ENCODE measurements at regions not wholly inside any gene's neighbourhood (a gene's known extent, or its start where the extent isn't known, plus 50 kb on each side); places are given as distances from the start of the nearest gene placed in this dataset.

DNA sequence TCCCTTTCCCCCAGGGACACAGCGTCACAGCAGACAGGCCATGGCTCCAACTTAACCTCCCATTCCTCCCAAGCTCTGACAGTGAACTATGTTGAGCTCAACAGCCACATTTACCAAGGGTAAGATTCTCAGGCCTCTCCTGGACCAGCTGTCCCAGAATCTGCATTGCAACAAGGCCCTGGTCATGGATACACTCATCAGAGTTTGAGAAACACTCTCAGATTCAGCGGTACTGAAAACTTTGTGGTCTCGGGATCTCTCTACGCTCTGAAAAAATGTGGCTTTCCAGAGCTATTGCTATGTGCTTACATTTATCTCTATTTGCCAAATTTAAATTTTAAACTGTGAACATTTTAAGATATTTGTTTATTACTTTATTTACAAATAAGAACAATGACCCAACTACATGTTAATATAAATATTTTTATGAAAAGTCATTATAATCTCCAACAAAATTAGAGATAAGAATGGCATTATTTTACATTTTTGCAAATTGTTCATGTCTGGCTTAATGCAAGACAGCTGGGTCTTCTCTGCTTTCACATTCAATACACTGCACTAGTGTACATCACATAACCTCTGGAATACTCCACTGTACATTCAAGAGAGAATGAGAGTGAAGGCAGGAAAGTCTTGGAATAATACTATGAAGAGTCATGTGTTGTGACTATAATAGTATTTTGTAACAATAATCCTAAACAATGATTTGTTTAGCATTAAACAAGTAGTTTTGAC, 190.9 kb upstream of the PITRM1 start:
- DNase-seq (ENCODE audit: low read depth in 3 of 3, low spot score in 2 of 3), result no peak

DNA sequence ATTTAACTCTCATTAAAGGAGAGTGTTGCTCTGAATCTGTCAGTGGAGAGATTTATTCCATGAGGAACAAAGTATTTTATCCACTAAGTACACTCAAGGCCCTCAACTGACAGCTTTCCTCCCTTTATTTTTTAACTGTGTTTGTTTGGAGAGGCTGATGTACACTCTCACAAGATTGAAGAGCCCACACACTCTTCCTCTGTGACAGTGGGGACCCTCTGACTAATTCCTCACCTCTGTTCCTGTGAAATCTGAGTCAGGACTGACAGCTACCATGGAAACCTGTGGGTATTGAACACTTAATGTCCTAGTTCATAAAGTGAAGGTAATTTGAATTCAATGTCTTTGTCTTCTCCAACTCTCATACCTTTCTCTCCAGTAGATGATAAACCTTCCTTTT, 189.8 kb upstream of the PITRM1 start:
- no peak for DNase-seq (ENCODE audit: low read depth in 3 of 3, low spot score in 2 of 3)

DNA sequence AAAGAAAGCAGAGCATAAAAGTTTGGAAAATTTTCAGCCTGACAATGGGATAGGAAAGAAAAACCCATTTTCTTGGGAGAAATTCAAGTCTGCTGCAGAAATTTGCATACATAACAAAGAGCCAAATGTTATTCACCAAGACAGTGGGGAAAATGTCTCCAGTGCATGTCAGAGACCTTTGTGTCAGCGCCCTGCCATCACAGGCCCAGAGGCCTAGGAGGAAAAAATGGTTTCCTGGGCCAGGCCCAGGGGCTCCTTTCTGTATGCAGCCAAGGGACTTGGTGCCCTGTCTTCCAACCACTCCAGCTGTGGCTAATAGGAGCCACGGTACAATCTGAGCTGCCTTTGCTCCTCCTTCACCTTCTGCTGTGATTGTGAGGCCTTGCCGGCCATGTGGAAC, 189.1 kb upstream of the PITRM1 start:
- DNase-seq (ENCODE audit: low read depth in 3 of 3, low spot score in 2 of 3), result no peak

DNA sequence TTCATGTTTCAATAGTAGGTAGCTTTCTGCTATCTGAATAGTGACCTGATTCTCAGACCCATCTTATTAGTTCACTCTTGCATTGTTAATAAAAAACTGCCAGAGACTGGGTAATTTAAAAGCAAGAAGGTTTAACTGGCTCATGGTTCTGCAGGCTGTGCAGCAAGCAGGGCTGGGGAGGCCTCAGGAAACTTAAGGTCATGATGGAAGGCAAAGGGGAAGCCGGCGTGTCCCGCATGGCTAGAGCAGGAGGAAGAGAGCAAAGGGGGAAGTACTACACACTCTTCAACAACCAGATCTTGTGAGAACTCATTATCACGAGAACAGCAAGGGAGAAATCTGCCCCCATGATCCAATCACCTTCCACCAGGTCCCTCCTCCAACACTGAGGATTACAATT, 185.2 kb upstream of the PITRM1 start:
- DNase-seq (ENCODE audit: low read depth in 3 of 3, low spot score in 2 of 3), result no peak

DNA sequence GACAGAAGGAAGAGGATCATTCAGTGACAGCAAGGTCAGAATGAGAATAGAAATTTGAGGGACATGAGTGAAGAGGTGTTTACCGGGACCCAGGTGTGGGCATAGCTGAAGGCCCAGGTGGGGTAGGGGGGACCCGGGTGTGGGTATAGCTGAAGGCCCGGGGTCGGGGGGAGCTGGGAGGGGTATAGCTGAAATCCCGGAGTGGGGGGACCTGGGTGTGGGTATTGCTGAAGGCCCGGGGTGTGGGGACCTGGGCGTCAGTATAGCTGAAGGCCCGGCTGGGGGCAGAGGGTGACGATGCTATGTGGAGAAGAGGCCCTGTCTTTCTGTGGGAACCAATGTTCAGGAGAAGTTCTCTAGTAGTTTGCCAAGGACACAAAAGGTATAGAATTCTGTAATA, 183.0 kb upstream of the PITRM1 start:
- no peak for DNase-seq (ENCODE audit: low read depth in 3 of 3, low spot score in 2 of 3)

DNA sequence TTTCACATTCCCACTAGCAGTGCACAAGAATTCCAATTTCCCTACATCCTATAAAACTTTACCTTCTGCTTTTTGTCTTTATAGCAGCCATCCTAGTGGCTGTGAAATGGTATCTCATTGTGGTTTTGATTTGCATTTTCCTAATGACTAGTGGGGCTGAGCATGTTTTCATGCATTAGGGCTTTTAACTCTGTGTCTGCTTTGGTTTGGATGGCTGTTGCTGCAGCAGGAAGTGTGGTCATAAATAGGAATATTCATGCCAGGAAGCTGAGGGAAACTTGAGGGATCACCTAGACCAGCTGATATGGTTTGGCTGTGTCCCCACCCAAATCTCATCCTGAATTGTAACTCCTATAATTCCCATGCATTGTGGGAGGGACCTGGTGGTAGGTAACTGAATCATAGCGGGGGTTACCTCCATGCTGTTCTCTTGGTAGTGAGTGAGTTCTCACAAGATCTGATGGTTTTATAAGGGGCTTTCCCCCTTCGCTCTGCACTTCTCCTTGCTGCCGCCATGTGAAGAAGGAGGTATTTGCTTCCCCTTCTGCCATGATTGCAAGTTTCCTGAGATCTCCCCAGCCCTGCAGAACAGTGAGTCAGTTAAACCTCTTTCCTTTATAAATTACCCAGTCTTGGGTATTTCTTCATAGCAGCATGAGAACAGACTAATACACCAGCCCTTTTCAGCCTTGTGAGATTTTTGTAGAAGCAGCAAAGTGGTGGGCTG, 181.8 kb upstream of the PITRM1 start:
- DNase-seq (ENCODE audit: low read depth in 3 of 3, low spot score in 2 of 3), result no peak

DNA sequence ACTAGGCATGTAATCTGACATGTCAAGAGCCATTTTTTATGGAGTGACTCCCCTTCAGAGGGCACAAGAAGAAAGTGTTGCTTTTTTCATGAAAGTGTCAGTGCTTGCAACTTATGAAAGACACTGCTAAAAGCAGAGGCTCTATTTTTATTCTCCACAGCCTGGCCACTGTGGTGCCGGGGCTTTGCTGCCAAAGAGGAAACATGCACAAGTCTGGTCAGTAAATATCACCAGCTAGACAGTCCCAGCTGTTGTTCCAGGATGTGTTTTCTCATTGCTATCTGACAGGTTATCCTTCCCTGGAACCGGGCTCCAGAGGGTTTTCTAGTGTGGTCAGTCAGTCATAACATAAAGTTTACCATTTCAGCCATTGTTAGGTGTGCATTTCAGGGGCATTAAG, 180.7 kb upstream of the PITRM1 start:
- DNase-seq (ENCODE audit: low read depth in 3 of 3, low spot score in 2 of 3), result no peak

DNA sequence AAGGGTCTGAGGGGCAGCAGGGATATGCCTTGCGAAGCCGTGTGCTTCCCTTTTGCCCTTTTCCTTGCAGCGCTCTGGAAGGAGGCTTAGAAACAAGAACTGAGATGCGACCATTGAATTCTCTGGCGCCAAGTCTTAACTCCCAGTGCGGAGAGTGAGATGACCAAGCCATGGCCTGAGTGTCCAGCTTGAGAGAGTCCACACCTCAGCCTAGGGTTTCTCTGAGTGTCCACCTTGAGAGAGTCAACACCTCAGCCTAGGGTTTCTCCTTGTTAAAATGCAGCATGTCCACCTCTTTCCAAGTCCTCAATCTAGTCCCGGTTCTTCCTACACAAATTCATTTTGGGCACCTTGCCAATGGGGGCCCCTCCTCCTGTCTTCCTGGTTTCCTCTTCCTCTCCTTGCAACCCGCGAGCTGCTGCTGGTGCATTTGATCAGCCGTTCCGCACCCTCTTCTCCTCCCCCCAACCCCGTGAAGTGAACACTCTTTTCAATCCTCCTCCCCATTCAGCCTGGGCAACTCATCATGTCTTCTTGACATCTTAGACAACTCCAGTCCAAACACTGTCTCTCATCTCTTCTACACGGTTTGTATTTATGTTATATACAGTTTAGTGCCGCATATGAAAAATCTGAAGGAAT, 178.2 kb upstream of the PITRM1 start:
- DNase-seq (ENCODE audit: low read depth in 3 of 3, low spot score in 2 of 3), result no peak

DNA sequence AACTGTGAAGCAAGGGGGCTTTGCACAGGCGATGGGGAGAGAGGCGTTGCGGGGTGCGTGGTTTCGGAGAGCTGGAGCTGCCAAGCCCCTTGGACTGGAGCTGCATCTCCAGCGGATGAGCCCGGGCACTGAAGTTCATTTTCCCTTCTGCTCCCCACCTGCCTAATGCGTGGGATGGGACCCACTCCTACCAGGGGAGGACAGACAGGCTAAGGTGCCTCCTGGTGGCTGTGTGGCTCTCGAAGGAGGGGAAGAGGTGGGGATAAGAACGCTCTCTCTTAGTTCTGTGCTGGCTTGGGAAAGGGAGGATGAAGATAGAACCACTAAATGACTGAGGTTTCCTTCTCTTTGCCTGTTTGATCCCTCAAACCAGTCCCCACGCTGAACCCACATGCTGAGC, 177.6 kb upstream of the PITRM1 start:
- DNase-seq (ENCODE audit: low read depth in 3 of 3, low spot score in 2 of 3), result no peak

DNA sequence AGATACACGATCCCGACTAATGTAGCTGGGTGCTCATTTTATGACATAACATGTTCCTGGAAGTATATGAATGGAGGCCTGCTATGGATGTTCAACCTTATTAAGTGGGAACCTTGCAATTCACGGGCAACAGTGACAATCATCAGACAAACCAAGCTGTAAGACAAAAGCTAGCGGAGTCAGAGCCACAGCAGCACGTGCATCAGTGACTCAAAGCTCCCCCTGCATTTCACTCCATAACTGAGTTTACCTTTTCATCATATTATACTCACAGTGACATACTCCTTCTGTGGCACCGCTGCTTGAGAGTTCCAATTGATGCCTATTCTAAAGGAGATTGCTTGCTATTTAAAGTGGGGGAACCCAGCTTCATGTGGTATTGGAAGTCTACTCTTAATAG, 176.0 kb upstream of the PITRM1 start:
- no peak for DNase-seq (ENCODE audit: low read depth in 3 of 3, low spot score in 2 of 3)

DNA sequence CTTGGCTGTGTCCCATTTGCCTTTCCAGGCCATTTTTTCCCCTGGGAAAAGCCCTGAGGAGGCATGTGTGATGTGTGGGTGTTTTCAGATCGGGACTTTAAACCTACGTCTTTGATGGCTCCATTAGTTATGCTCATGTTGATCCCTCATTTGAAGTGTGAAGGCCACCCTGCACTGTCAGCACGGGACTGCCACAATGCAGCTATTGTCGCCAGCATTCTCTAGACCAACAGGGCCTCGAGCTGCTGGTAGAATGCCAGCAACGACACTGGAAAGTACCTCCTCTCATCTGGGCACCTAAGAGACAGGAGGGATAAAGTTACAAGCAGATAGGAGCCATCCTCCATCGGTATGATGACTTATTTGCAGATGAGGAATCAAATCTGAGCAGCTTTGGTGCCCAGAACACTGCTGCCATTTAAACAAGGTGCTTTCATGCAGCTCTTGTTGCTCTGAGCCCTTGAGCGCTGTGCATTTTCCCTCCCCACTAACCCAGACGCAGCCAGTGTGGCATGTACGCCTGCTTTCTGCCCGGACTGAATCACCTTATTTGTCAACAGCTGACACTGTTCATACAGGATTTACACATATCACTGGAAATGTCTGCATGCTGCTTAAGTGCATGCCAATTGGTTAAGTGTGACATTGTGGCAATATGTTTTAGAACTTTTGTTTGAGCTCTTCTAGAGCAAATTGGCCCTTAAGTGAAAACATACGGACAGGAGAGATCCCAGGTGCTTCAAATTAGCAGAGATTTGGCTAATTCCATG, 175.0 kb upstream of the PITRM1 start:
- DNase-seq (ENCODE audit: low read depth in 3 of 3, low spot score in 2 of 3), result no peak

DNA sequence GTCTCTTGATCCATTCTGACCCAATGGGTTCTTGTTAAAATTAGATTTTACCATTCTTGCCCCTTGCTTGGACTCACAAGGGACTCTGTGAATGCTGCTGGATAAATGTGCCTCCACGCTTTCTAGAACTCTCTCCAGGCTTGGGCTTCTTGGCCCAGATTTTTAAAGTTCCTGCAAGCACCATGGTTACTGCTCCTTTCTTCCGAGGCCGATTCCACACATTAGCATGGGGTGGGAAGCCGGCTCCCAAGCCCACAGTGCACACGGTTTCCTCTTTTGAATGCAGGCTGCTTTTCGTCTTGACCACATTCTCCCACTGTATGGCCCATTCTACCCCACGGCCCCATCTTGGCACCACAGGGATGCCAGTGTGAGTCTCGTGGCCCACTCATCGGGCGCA, 174.3 kb upstream of the PITRM1 start:
- no peak for DNase-seq (ENCODE audit: low read depth in 3 of 3, low spot score in 2 of 3)

DNA sequence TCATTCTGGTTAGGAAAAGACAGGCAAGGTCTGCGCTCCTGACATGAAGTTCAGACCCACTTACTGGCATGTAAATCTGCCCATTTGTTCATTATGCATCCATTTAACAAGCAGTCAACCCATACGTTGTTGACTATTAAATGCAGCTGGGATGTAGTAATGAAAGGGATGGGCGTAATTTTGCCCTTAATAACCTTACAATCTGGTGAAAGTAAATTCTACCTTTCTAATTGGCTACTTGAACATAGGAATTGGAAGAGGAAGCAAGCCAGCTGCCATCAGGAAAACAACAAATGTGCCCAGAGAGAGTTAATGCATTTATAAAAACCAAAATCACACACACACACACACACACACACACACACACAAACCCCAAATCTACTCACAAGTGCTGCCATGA, 170.2 kb upstream of the PITRM1 start:
- DNase-seq (ENCODE audit: low read depth in 3 of 3, low spot score in 2 of 3), result no peak

DNA sequence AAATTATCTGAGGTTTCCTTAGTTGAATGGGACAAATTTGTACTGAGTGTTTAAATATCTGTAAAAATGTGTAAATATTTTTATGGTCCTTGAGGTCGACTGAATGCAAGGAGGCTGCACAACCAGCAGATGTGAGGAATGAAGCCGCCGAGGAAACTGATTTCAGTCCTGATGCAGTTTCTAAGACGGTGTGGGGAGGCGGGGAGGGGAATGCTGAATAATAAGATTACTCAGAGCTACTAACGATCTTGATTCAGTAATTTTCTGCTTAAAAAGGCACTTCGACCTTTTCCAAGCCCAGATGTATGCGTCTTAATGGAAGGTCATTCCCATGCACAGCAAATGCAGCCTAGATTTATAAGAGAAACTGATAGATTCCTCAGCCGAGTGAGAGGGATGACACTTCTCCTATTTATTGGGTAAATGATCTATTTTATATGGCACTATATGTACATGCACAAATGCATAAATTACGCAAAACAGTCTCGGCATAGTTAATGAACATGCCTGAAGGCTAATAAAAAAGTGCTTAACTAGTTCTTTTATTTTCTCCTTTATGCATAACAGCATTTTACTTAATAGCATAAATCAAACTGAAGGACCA, 167.6 kb upstream of the PITRM1 start:
- DNase-seq (ENCODE audit: low read depth in 3 of 3, low spot score in 2 of 3), result no peak

DNA sequence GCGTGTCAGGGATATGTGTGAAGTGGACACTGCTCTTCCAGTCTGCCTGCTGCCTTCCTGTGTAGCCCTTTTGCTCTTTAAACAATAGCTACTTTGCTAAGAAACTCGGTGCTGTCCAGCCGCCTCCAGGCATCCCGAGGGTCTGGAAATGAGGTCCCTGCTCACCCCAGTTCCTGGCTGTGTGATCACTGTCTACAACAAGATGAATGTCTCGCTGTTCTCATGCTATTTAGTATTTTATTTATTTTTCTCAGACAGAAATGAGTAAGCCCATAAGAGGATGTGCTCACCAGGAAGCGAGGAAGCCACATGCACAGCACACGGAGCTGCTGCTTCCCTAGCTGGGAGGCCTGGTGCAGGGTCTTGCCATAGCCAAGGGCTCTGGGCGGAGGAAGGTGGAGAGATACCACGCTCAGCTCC, 167.0 kb upstream of the PITRM1 start:
- no peak for DNase-seq (ENCODE audit: low read depth in 3 of 3, low spot score in 2 of 3)

DNA sequence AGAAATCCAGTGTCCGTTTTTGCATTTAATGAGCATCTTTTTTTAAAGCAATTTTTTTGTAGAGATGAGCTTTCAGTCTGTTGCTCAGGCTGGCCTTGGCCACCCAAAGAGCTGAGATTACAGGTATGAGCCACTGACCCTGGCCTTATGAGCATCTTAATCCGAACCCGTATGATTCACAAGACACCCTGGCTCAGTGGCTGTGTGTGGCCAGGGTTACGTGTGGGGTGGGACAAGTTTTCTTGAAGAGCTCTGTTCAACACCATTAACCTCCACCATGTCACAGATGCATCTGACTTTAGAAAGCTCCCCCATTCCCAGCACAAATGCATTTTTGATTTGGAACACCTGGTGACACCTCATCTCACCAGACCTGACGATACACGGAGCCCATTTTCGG, 166.5 kb upstream of the PITRM1 start:
- DNase-seq (ENCODE audit: low read depth in 3 of 3, low spot score in 2 of 3), result no peak

DNA sequence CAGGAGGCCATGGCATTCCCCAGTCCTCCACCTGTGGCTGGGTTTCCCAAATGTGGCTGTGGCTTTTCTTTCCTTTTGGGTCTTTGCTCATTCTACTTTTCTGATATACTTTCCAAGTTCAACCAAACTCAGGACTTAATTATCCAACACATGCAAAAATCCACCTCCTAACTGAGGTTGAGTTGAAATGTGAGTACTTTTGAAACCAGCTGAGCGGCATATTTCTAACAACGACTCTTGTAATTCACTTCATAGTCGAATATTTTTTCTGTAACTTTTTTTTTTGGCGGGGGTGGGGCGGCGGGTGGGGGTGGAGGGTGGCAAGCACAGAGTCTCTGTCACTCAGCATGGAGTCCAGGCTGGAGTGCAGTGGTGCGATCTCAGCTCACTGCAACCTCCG, 165.2 kb upstream of the PITRM1 start:
- no peak for DNase-seq (ENCODE audit: low read depth in 3 of 3, low spot score in 2 of 3)

DNA sequence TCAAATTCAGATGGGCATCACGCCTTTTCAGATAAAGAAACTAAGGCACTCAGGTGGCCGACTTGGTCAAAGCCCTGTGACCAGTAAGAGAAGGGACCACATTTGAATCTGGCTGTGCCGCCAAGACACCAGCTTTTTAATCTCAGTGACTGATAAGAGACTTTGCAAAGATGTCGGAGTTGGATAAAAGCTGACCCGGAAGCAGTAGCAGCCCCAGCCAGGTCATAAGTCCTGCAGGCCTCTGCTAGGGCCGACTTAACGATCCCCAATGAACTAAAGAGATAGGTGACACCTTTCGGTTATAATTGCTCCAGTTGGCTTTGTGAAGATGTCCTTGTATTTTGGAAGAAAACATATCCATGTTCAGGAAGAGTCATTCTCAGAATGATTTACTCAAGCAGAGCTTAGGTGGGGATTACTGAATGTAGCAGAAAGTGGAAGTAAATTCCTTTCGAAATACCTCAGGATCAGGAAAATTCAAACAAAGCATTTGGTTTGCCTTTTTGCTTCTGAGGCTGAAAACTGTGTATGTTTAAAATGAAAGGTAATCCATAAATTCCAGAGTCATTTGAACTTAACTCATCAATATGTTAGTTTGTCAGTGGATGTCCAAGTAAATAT, 164.2 kb upstream of the PITRM1 start:
- no peak for DNase-seq (ENCODE audit: low read depth in 3 of 3, low spot score in 2 of 3)

DNA sequence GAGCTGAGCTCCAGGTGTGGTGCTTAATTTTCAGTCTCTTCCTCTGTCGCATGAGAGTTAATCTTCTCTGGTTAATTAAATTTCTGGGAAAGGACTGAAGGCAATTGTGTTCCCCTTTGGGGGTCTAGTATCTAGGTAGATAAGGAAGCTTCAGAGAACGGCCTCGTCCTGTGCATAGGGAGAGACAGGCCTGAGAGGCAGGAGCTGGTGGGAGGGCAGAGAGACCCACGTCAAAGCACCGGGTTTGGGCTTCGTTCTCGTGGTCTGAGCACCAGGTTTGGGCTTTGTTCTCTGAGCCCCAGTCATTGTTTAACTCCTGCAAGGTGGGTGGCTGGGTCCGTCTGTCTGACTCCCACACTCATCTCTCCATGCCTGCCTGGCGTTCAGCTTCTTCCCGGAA, 160.8 kb upstream of the PITRM1 start:
- no peak for DNase-seq (ENCODE audit: low read depth in 3 of 3, low spot score in 2 of 3)

DNA sequence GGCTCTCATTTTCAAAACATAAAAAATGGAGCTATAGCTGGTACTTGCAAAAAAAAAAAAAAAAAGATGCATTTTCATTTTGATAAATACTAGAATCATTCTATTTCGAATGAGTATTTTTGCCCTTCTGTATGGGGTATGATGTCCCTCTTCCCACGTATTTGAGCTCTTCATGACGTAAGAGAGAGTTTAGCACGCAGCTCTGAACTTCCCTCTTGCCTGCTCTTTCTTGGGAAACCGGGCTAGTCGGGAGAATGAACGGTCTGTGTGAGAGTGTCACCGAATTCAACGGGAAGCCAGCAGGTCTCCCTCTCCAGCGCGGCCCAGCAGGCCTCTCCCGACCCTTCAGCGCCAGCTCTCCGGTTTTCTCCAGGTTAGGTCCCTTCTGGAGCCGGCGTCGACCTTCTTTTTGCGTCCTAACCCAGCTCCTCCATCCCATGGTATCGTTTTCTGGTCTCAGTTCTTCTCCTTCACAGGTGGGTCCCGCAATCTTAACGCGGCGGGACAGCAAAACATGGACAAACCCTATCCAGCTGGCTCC, 159.2 kb upstream of the PITRM1 start:
- DNase-seq (ENCODE audit: low read depth in 3 of 3, low spot score in 2 of 3), result no peak

All from right renal cortex interstitium (tissue), 3 donors.